GM12892 (cell line): ENCODE measurements at regions not wholly inside any gene's neighbourhood (a gene's known extent, or its start where the extent isn't known, plus 50 kb on each side); places are given as distances from the start of the nearest gene placed in this dataset.

Experiments used
- DNase-seq: peaks from one replicate; pipeline ENCODE4 v3.0.0; 2011; ENCODE audit not compliant: insufficient read length
- FAIRE-seq: peaks from 2 replicates; lab custom pipeline; 2011; peaks lifted over from hg19 to GRCh38; lab: Jason Lieb, UNC
- POLR2A ChIP-seq: IDR thresholded peaks from 2 replicates; pipeline ENCODE4 v1.6.1; 2011; ENCODE audit warnings: low read depth, low read length, control low read depth
- POLR2AphosphoS5 ChIP-seq: IDR thresholded peaks from 2 replicates; pipeline ENCODE4 v1.6.1; 2011; ENCODE audit warnings: low read depth, low read length, control low read depth
- TAF1 ChIP-seq: IDR thresholded peaks from 2 replicates; pipeline ENCODE4 v1.6.1; 2011; ENCODE audit warnings: low read depth, mild to moderate bottlenecking, control low read depth, low read length, borderline replicate concordance

DNA sequence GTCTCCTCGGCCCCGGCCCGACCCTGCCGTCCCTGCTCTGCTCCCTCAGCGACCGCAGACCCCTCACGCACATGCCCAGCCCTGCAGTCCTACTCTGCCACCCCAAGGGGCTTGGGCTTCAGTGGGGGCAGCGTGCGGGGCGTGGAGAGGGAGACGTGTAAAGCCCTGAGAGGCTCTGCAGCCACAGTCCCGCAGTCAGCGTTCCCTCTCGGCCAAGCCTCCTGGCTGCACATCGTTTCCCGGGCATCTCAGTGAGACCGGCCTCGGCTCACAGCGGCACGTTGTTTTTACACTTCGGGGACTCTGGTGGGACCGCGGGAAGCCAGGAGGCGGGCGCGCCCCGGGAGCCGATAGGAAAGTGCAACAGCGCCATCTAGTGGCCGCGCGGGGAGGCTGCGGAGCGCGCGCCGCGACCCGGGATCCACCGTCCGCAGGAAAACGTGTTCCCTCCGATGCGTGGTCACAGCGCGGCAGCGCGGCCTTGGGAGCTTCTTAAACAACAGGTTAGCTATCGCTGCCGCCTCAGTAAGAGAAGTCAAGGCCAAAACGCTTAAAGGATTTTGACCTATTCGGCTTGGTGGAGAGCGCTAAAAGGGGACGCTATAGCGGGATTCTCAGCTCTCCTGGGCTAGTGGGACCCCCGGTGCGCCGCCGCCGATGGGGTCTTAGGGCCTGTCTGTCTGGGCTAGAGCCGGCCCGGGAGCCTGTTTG lies 226.8 kb upstream of the IGF1R start:
- FAIRE-seq (peak; percentile 54), DNase-seq (peak; percentile 74)
- TF ChIP-seq TAF1 (no peak), POLR2AphosphoS5 (no peak), POLR2A (no peak)

DNA sequence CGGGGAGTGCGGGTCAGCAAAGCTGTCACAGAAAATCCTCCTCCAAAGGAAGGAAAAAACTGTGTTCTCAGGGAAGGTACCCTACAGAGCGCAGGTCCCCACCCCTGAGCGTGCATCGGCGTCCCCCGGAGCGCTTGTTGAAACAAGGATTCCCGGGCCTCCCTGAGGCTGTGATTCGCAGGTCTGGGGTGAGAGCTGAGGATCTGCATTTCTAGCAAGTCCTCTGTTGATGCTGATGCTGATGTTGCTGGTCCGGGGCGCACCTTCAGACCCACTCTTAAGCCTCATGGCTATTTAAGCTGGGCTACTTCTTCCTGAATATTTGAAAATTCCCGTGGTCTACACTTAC lies 226.2 kb upstream of the IGF1R start:
- DNase-seq (no peak), FAIRE-seq (no peak)
- no peak for TF ChIP-seq POLR2A
- TF ChIP-seq POLR2AphosphoS5 = no peak
- TF ChIP-seq TAF1 = no peak

DNA sequence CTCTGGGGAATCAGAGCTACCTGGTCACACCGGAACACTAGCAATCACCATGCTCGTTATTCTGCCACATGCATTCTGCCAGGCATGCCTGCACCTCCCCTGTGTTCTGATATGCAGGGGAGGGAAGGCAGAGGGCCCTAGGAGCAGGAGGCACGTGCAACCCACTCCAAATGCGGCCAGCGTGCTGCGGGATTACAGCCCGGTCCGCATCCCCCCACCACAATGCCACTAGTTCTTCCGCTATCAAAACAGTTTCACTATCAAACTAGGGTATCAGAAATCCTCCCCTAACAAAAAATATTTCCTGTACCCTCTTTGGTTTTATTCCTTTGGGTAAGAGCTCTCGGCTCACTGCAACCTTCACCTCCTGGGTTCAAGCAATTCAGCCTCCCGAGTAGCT lies 223.2 kb upstream of the IGF1R start:
- no peak for FAIRE-seq
- TF ChIP-seq TAF1 (no peak), POLR2AphosphoS5 (no peak), POLR2A (no peak)

DNA sequence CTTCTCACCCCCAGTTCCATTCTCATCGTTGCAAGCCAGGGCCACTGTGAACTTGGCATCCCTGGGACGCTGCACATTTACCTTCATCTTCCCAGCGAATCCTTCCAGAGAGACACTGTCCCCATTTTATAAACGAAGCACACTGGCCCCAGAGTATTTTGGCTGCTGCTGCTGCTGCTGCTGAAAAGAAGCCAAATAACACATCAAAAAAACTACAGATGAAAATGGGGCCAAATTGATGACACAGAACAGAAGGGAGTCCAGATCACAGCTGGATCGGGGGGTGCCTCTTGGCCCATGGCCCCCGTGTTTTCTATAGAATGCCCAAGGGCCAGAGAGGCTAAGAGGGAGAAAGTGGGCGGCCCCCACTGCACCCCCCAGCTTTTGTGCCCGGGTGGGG lies 221.0 kb upstream of the IGF1R start:
- DNase-seq (no peak), FAIRE-seq (no peak)
- TF ChIP-seq POLR2AphosphoS5 (no peak), POLR2A (no peak), TAF1 (no peak)

More for the DNA sequence above, 223.2 kb upstream of the IGF1R start:
- no peak for DNase-seq

DNA sequence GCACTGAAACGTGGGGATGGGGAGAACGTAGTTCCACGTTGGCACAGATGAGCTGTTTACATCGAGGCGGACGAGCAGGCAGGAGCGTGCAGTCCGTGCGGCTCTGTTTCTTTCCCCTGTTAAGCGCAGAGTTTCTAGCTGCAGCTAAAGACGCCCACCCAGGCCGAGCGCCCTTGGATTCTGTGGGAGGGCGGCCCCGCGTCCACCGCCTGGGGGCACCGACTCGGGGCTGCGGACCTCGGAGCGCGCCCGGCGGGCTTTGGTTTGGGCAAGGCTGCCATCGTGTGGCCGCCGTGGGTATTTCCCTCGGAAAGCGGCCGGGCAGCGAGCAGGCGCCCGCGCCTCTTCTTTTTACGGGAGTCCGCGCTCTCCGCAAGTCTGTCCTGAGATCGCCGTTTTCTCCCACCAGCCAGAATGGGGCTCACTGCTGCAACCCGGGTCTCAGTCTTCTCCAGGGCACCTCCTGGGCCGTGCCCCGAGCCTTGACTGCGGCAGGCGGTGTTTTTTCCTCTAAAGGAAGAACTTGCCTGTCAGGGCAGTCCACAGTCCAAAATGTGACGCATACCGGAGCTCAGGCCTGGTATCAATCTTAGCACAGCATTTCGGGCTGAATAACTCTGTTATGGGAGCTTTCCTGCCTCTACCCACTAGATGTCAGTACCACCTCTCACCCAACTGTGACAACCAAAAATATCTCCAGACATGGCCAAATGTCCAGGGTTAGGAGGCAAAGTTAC lies 219.9 kb upstream of the IGF1R start:
- FAIRE-seq (peak; percentile 40), DNase-seq (peak; percentile 76)
- no peak for TF ChIP-seq POLR2AphosphoS5
- no peak for TF ChIP-seq TAF1
- TF ChIP-seq POLR2A = no peak

- TF ChIP-seq POLR2A (no peak), POLR2AphosphoS5 (no peak), TAF1 (no peak)
- DNase-seq = no peak
- no peak for FAIRE-seq
These were observed 217.2 kb upstream of the IGF1R start for GRCh38 chr15:98431171-98431570.

- no peak for TF ChIP-seq TAF1
- no peak for TF ChIP-seq POLR2A
- no peak for TF ChIP-seq POLR2AphosphoS5
- FAIRE-seq (no peak), DNase-seq (no peak)
These were observed 215.0 kb upstream of the IGF1R start for GRCh38 chr15:98433346-98433745.

GRCh38 chr15:98433856-98434255 lies 214.5 kb upstream of the IGF1R start:
- TF ChIP-seq TAF1 (no peak), POLR2AphosphoS5 (no peak), POLR2A (no peak)
- no peak for FAIRE-seq
- no peak for DNase-seq

- FAIRE-seq (no peak), DNase-seq (no peak)
- TF ChIP-seq TAF1 (no peak), POLR2AphosphoS5 (no peak), POLR2A (no peak)
These were observed 210.6 kb upstream of the IGF1R start for GRCh38 chr15:98437752-98438151.

DNA sequence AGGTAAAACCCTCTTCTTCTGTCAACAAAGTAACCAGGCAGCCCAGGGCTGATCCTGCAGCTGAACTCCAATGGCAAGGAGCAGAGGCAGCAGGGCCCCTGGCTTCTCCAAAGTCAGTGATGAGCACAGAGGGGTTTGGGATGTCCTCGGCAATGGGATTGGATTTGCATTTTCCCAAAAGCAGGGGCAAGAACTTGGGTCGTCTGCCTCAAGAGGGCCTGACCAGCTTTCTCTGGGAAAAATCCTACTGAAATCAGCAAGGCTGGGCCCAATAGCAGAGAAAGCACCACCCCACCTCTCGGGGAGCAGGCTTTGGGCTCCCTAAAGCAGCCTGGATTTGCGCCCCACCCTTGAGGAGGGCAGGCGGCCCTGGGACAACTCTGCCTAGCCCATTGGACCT lies 210.0 kb upstream of the IGF1R start:
- TF ChIP-seq TAF1 = no peak
- no peak for TF ChIP-seq POLR2AphosphoS5
- no peak for TF ChIP-seq POLR2A
- DNase-seq (no peak), FAIRE-seq (no peak)

DNA sequence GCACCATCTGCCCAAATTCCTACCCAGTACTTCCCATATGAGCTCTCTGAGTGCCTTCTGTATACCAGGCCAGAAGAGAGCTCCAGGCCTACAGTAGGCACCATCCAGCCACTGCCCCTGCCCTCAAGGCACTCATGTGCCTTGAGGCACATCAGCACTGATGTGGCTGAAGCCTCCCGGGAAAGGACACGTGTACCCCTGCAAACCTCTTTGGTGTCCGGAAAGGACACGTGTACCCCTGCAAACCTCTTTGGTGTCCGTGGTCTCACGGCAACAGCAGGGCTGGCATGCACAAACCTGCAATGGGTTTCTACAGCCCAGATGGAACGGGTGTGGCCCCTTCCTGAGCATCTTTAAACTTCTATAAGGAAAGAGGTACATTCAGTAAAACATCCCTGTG lies 209.4 kb upstream of the IGF1R start:
- no peak for DNase-seq
- no peak for TF ChIP-seq TAF1
- no peak for TF ChIP-seq POLR2A
- no peak for TF ChIP-seq POLR2AphosphoS5
- FAIRE-seq = no peak

GRCh38 chr15:98439523-98439942 lies 208.8 kb upstream of the IGF1R start:
- TF ChIP-seq POLR2AphosphoS5 (no peak), POLR2A (no peak), TAF1 (no peak)
- no peak for FAIRE-seq

DNA sequence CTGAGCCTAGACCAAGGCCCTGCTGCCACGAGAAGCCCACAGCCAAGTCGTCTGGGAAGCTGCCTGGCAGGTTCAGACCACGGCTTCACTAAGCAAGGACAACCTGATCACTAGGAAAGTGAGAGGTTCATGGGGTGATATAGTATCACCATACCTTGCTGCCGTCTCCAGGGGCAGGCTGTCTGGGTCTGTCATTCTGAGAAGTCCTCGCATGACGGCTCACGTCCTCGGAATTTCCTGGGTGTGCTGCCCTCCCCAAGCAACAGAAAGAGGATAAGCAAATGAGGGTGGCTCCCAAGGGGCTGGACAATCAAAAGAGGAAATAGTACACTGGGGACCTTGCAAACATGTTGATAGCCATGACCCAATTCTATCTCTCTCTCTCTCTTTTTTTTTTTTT lies 207.4 kb upstream of the IGF1R start:
- no peak for FAIRE-seq

More at GRCh38 chr15:98439523-98439942, 208.8 kb upstream of the IGF1R start:
- DNase-seq = no peak

More for the DNA sequence above, 207.4 kb upstream of the IGF1R start:
- DNase-seq = no peak
- TF ChIP-seq POLR2A (no peak), POLR2AphosphoS5 (no peak)
